Sigmoid colon (tissue), 6 donors: ENCODE measurements at regions not wholly inside any gene's neighbourhood (a gene's known extent, or its start where the extent isn't known, plus 50 kb on each side); places are given as distances from the start of the nearest gene placed in this dataset.
"Not testable (repeated sequence)": the region's sequence is repeated elsewhere in the genome, so short reads cannot be mapped to it uniquely, and the experiment has no call there.

ENCODE experiments used
- DNase-seq: peaks from one replicate; pipeline ENCODE4 v3.0.0-alpha.2; 2019
- H3K27ac ChIP-seq, 4 donors: fragments of 200-600 bp; sonication (generic); one replicate each; pipeline ENCODE4 v1.5.1; 2016 to 2019; ENCODE audit warnings: mild to moderate bottlenecking in 1 of 4
- H3K27me3 ChIP-seq, 3 donors: fragments of 200-600 bp; sonication (generic); one replicate each; pipeline ENCODE4 v1.5.1; 2019; ENCODE audit warnings: mild to moderate bottlenecking in 1 of 3
- H3K36me3 ChIP-seq, 4 donors: fragments of 200-600 bp; sonication (generic); one replicate each; pipeline ENCODE4 v1.5.1; 2016 to 2019
- H3K4me1 ChIP-seq, 4 donors: fragments of 200-600 bp; sonication (generic); one replicate each; pipeline ENCODE4 v1.5.1; 2017 to 2019
- H3K4me3 ChIP-seq, 4 donors: fragments of 200-600 bp; sonication (generic); one replicate each; pipeline ENCODE4 v1.5.1; 2017 to 2019; ENCODE audit warnings: mild to moderate bottlenecking in 2 of 4, moderate library complexity in 1 of 4
- H3K9me3 ChIP-seq, 4 donors: fragments of 200-600 bp in 3 of 4; sonication (generic) in 3 of 4; one replicate each; pipeline versions ENCODE4 v1.5.1 to v1.6.1; 2013 to 2019
- EP300 ChIP-seq, 4 donors: sonication (generic); formaldehyde crosslinking; IDR thresholded peaks; one replicate each; pipeline ENCODE4 v1.6.1; 2017; ENCODE audit warnings: antibody characterized with exemption in 4 of 4
- POLR2A ChIP-seq, 2 donors: fragments of 450-650 bp; IDR thresholded peaks; one replicate each; pipeline ENCODE4 v1.6.1; 2016; ENCODE audit warnings: antibody characterized with exemption in 2 of 2, mild to moderate bottlenecking in 2 of 2, moderate library complexity in 2 of 2
- POLR2AphosphoS5 ChIP-seq, 4 donors: sonication (generic); formaldehyde crosslinking; IDR thresholded peaks; one replicate each; pipeline ENCODE4 v1.6.1; 2017; ENCODE audit warnings: antibody characterized with exemption in 4 of 4
- WGBS, 2 donors: extraction: QIAGEN DNeasy Blood & Tissue Kit; methylation state at CpG; one replicate each; pipeline ENCODE4 v1.1.7; 2013; 5-methylcytosine and 5-hydroxymethylcytosine counted together
- intact Hi-C: fragments of 100-400 bp; cut with DNase I; formaldehyde crosslinking; loops from one replicate; pipeline ENCODE4 v1.15.1; 2023
- TF ChIP-seq, protein P1 (sequence below), 4 experiments: fragments of 450-650 bp in 3 of 4; fragments of 200-600 bp in 1 of 4; IDR thresholded peaks; one replicate each; pipeline ENCODE4 v1.5.1; 2016 to 2019; ENCODE audit warnings: antibody characterized with exemption in 4 of 4, mild to moderate bottlenecking in 3 of 4, moderate library complexity in 2 of 4
- donor health status: healthy with polysubstance abuse.
- donor health status: healthy.

DNA sequence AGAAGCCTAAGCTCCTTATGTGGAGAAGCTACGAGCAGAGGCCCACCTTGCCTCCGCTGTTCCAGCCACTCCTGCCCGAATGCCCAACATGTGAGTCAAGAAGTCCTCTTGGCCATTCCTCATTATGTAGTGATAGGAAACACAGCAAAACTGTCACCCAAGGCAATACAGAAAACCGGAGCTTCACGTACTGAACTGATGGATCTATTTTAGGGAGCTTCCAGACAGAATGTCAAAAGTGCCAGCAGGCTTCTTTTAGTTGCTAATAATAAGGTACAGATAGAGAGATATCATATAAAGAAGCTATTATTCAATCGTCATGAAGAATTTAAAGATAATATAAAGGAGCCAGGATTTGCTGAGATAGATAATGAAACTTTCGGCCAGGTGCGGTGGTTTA is 91.6 kb upstream of the SYT10 start:
- H3K36me3 ChIP-seq = no peaks in the 10 kb centered on the region
- no peaks in the 10 kb centered on the region for H3K27me3 ChIP-seq
- H3K9me3 ChIP-seq = no peaks in the 10 kb centered on the region
- H3K4me1 ChIP-seq = no peaks in the 10 kb centered on the region
- intact Hi-C loops = no loop called here
- no peak overlapping the region for H3K4me3 ChIP-seq
- DNase-seq = no peak
- no peak for TF ChIP-seq POLR2AphosphoS5 (IDR thresholded peaks at IDR 0.05)
- TF ChIP-seq, protein P1, sequence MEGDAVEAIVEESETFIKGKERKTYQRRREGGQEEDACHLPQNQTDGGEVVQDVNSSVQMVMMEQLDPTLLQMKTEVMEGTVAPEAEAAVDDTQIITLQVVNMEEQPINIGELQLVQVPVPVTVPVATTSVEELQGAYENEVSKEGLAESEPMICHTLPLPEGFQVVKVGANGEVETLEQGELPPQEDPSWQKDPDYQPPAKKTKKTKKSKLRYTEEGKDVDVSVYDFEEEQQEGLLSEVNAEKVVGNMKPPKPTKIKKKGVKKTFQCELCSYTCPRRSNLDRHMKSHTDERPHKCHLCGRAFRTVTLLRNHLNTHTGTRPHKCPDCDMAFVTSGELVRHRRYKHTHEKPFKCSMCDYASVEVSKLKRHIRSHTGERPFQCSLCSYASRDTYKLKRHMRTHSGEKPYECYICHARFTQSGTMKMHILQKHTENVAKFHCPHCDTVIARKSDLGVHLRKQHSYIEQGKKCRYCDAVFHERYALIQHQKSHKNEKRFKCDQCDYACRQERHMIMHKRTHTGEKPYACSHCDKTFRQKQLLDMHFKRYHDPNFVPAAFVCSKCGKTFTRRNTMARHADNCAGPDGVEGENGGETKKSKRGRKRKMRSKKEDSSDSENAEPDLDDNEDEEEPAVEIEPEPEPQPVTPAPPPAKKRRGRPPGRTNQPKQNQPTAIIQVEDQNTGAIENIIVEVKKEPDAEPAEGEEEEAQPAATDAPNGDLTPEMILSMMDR (IDR thresholded peaks at IDR 0.05) = no peak
- no peak for TF ChIP-seq EP300 (IDR thresholded peaks at IDR 0.05)
- 80 to 89% methylated on average over 8 of the region's 8 CpGs for WGBS, 2 donors
- no peak overlapping the region for H3K27ac ChIP-seq

DNA sequence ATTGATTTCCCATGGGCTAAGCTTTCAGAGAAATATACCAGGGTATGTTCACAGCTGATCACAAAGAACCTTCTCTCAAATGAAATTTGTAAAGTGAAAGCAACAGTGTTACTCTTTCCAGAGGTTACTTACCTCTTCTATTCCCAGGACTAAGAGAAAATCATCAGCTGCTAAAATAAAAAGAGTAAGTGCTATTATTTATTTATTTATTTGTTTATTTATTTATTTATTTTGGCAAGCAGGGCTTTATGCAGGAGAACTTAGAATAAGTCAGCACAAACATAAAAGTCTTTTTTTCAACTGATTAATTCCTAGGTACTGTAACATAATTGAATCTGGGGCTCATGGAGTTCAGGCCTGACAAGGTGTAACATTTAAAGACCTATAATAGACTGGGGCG is 93.9 kb upstream of the SYT10 start:
- DNase-seq = no peak
- no peak overlapping the region for H3K27ac ChIP-seq
- intact Hi-C loops = no loop called here
- WGBS, 2 donors = 97% methylated on average over 1 of the region's 1 CpG
- no peak for TF ChIP-seq POLR2A (IDR thresholded peaks at IDR 0.05)
- TF ChIP-seq EP300 (IDR thresholded peaks at IDR 0.05) = no peak
- TF ChIP-seq, protein P1 (IDR thresholded peaks at IDR 0.05) = no peak
- TF ChIP-seq POLR2AphosphoS5 (IDR thresholded peaks at IDR 0.05) = no peak
- H3K36me3 ChIP-seq = no peaks in the 10 kb centered on the region
- H3K27me3 ChIP-seq = no peaks in the 10 kb centered on the region
- H3K4me3 ChIP-seq = no peak overlapping the region
- no peaks in the 10 kb centered on the region for H3K4me1 ChIP-seq
- no peaks in the 10 kb centered on the region for H3K9me3 ChIP-seq

DNA sequence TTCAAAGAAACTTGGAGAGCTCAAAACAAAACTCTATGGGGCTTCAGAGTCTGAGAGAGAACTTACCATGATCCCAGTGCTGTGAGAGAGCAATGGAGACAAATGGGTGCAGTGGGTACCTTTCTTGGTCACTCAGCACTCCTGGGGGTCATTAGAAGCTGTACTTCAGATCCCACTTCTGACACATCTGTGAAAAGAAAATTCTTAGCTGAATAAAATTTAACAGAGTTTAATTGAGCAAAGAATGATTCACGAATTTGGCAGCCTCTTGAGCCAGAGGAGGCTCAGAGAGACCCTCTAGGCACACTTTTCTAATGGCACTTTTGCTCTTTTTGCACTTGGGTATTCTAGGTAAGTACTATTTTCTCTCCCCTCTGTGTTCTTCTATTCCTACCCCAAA is 96.8 kb upstream of the SYT10 start:
- no peaks in the 10 kb centered on the region for H3K36me3 ChIP-seq
- no peak for DNase-seq
- H3K4me3 ChIP-seq = no peak overlapping the region
- no peak overlapping the region for H3K27ac ChIP-seq
- intact Hi-C loops = no loop called here
- H3K4me1 ChIP-seq = no peaks in the 10 kb centered on the region
- TF ChIP-seq EP300 (IDR thresholded peaks at IDR 0.05) (no peak), POLR2AphosphoS5 (IDR thresholded peaks at IDR 0.05) (no peak), POLR2A (IDR thresholded peaks at IDR 0.05) (no peak)
- TF ChIP-seq, protein P1 (IDR thresholded peaks at IDR 0.05) = no peak
- WGBS, 2 donors = 44 to 65% methylated on average over 1 of the region's 1 CpG
- H3K27me3 ChIP-seq = no peaks in the 10 kb centered on the region
- H3K9me3 ChIP-seq = no peaks in the 10 kb centered on the region

DNA sequence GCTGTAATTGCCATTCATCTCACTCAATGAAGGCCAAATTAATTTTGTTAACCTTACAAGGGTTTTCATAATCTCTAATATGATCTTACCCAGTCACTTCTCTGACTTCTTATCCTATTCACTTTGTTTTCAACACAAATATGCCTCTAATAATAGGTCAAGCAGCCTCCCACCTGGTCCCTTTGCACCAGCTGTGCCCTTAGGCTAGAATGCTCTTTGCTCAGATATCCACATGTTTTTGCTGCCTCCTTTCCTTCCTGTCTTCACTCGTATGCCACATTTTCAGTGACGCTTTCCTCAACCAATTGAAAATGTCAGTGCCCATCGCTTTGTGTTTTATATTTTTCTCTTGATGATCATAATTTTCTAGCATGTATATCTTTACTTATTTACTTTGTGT is 106.4 kb upstream of the SYT10 start:
- intact Hi-C loops = no loop called here
- 91% methylated on average over 3 of the region's 3 CpGs for WGBS, 2 donors
- no peak for DNase-seq

GRCh38 chr12:33547084-33547483 is 107.5 kb upstream of the SYT10 start:
- no peak for DNase-seq

More for the DNA sequence above, 106.4 kb upstream of the SYT10 start:
- Histone ChIP-seq H3K27me3 (no peaks in the 10 kb centered on the region), H3K4me3 (no peak overlapping the region), H3K27ac (no peak overlapping the region), H3K36me3 (no peaks in the 10 kb centered on the region), H3K9me3 (no peaks in the 10 kb centered on the region), H3K4me1 (no peaks in the 10 kb centered on the region)
- no peak for TF ChIP-seq EP300 (IDR thresholded peaks at IDR 0.05)
- no peak for TF ChIP-seq POLR2AphosphoS5 (IDR thresholded peaks at IDR 0.05)
- TF ChIP-seq POLR2A (IDR thresholded peaks at IDR 0.05) = no peak
- TF ChIP-seq, protein P1 (IDR thresholded peaks at IDR 0.05) = no peak

GRCh38 chr12:33550214-33550613 is 110.6 kb upstream of the SYT10 start:
- intact Hi-C loops, DNase-seq, H3K27me3 ChIP-seq: not testable (repeated sequence)

More at GRCh38 chr12:33547084-33547483, 107.5 kb upstream of the SYT10 start:
- intact Hi-C loops = no loop called here
- Histone ChIP-seq H3K4me3 (no peak overlapping the region), H3K36me3 (no peaks in the 10 kb centered on the region), H3K4me1 (no peaks in the 10 kb centered on the region), H3K27ac (no peak overlapping the region), H3K9me3 (no peaks in the 10 kb centered on the region), H3K27me3 (no peaks in the 10 kb centered on the region)
- WGBS, 2 donors = 94 to 95% methylated on average over 3 of the region's 3 CpGs
- TF ChIP-seq, protein P1 (IDR thresholded peaks at IDR 0.05) = no peak
- TF ChIP-seq POLR2AphosphoS5 (IDR thresholded peaks at IDR 0.05) = no peak
- no peak for TF ChIP-seq POLR2A (IDR thresholded peaks at IDR 0.05)
- no peak for TF ChIP-seq EP300 (IDR thresholded peaks at IDR 0.05)

More at GRCh38 chr12:33550214-33550613, 110.6 kb upstream of the SYT10 start:
- H3K27ac ChIP-seq, H3K4me3 ChIP-seq, H3K9me3 ChIP-seq, H3K36me3 ChIP-seq, H3K4me1 ChIP-seq: not testable (repeated sequence)
